Astrocyte of the cerebellum (primary cell): ENCODE measurements at regions not wholly inside any gene's neighbourhood (a gene's known extent, or its start where the extent isn't known, plus 50 kb on each side); places are given as distances from the start of the nearest gene placed in this dataset.

Source experiments
- DNase-seq: peaks from one replicate; pipeline ENCODE4 v3.0.0-alpha.2; 2011; ENCODE audit warnings: low read depth
- H3K4me3 ChIP-seq: 2 replicates; pipeline ENCODE4 v1.5.1; 2011; ENCODE audit warnings: mild to moderate bottlenecking, low read depth, low read length, moderate library complexity
- in situ Hi-C: cut with HindIII; loops from 2 replicates; pipeline ENCODE4 v1.10.0; 2017; ENCODE audit warnings: low sequenced_read_pairs
- TF ChIP-seq, protein P1 (sequence below): IDR thresholded peaks from 2 replicates; pipeline ENCODE4 v1.5.1; 2012; ENCODE audit warnings: low read length, low read depth, moderate library complexity, mild to moderate bottlenecking; ENCODE audit errors: missing control alignments

DNA sequence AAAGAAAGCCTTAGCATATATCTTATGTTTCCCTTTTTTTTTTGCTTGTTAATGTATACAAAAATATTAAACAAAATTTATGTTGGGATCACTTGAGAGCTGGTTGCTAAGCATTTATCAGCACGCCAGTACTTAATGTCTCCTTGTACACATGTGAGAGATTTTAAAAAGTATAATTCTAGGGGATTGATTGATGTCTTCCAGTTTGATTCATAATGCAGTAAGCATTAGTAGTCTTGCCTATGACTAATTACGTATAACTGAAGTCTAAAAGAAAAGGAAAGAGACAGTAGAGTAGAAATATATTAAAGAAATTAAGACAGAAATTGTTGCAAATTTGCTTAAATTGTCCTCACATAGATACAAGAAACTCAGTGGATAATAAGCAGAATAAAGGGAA, 1630.4 kb upstream of the B3GALT2 start:
- DNase-seq, result no peak
- TF ChIP-seq, protein P1, sequence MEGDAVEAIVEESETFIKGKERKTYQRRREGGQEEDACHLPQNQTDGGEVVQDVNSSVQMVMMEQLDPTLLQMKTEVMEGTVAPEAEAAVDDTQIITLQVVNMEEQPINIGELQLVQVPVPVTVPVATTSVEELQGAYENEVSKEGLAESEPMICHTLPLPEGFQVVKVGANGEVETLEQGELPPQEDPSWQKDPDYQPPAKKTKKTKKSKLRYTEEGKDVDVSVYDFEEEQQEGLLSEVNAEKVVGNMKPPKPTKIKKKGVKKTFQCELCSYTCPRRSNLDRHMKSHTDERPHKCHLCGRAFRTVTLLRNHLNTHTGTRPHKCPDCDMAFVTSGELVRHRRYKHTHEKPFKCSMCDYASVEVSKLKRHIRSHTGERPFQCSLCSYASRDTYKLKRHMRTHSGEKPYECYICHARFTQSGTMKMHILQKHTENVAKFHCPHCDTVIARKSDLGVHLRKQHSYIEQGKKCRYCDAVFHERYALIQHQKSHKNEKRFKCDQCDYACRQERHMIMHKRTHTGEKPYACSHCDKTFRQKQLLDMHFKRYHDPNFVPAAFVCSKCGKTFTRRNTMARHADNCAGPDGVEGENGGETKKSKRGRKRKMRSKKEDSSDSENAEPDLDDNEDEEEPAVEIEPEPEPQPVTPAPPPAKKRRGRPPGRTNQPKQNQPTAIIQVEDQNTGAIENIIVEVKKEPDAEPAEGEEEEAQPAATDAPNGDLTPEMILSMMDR, result no peak
- in situ Hi-C loops, result no loop called here
- H3K4me3 ChIP-seq, result no peak overlapping the region

DNA sequence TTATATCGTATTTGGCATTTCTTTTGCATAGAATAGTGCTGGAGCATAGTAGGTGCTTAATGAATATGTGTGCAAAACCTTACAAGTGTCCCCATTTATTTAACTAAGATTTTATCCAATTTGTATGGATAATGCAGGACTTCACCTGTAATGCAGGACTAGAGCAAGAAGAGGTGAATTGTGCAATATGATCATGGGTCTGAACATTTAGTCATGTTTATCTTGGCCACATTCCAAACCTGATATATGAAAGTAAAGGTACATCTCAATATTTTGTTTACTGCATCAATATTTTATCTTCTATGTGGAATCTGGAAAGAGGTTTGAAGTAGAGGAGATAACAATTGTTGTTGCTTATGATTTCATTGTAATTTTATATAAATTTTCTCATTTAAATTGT, 1626.7 kb upstream of the B3GALT2 start:
- in situ Hi-C loops, result no loop called here
- TF ChIP-seq, protein P1, result no peak
- H3K4me3 ChIP-seq, result no peak overlapping the region
- no peak for DNase-seq

DNA sequence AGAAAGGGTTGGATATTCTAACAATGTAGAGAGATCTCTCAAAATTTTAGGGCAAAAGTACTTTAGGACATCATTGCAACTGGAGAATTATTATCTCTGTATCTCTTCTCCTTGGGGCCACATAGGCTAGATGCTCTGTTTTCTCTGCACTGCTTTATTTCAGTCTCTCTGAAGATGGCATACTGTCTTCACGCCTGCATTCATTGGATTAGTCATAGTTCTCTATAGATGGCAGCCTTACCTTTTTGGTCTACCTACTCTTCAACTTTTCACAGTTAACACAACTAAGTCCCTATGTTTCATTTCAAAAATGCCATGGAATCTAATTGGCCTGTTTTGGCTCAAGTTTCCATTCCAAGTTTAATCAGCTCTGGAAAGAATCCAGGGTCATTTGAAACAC, 1623.3 kb upstream of the B3GALT2 start:
- TF ChIP-seq, protein P1, result no peak
- DNase-seq, result no peak
- no peak overlapping the region for H3K4me3 ChIP-seq
- in situ Hi-C loops, result no loop called here

DNA sequence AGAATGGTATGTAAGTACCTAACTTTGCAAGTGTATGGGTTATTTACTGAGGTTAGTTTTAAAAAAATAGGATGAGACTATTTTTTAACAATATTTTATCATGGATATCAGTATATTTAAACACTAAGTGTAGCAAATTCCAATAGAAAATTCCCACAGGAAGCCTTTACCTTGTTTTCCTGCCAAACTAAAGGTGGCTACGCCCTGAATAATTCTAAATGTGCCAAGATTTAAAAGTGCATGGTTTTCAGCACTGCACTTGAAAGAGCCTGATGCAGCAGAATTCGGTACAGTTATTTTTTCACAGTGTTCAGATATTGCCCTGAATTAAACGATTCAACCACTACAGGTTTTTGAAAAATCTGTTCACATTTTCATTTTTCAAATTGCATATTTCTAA, 1622.8 kb upstream of the B3GALT2 start:
- no peak overlapping the region for H3K4me3 ChIP-seq
- DNase-seq, result no peak
- in situ Hi-C loops, result no loop called here
- TF ChIP-seq, protein P1, result no peak

GRCh38 chr1:194807530-194808220, 1621.3 kb upstream of the B3GALT2 start:
- in situ Hi-C loops, result no loop called here
- H3K4me3 ChIP-seq, result no peak overlapping the region
- TF ChIP-seq, protein P1, result no peak

DNA sequence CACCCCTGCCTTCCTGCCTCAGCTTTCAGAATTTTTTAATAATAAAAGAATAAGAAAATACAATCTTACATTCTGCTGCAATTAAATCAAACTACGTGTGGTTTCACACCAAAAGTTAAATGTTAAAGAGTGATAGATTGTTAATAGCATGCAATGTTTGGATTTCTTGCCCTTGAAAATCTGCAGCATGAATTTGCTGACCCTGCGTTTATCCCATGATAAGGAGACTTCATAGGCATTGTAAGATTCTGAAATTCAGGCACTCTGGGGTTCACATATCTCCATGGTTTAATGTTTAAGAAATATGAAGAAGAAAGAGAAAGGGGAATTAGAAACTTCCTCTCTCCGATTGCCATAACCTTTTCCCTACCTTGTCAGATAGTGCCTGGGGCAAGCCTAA, 1616.2 kb upstream of the B3GALT2 start:
- in situ Hi-C loops, result no loop called here
- H3K4me3 ChIP-seq, result no peak overlapping the region
- no peak for DNase-seq
- TF ChIP-seq, protein P1, result no peak

More at GRCh38 chr1:194807530-194808220, 1621.3 kb upstream of the B3GALT2 start:
- DNase-seq, result no peak
